Colonic mucosa (tissue), 4 donors: ENCODE measurements at regions not wholly inside any gene's neighbourhood (a gene's known extent, or its start where the extent isn't known, plus 50 kb on each side); places are given as distances from the start of the nearest gene placed in this dataset.

Source experiments
- DNase-seq: peaks from one replicate; pipeline ENCODE4 v3.0.0-alpha.2; 2020
- H3K27ac ChIP-seq: fragments of 200-600 bp; one replicate; pipeline ENCODE4 v1.8.0; 2021
- H3K27me3 ChIP-seq: fragments of 200-600 bp; one replicate; pipeline ENCODE4 v1.8.0; 2021
- H3K36me3 ChIP-seq: fragments of 200-600 bp; one replicate; pipeline ENCODE4 v1.8.0; 2021
- H3K4me1 ChIP-seq: fragments of 200-600 bp; one replicate; pipeline ENCODE4 v1.8.0; 2021; ENCODE audit warnings: mild to moderate bottlenecking
- H3K4me3 ChIP-seq: fragments of 200-600 bp; one replicate; pipeline ENCODE4 v1.8.0; 2021
- H3K9ac ChIP-seq, 2 donors: one replicate each; pipeline ENCODE4 v1.7.0; 2013; ENCODE audit warnings: control low read depth in 2 of 2, low read depth in 2 of 2, low read length in 2 of 2
- H3K9me3 ChIP-seq: fragments of 200-600 bp; one replicate; pipeline ENCODE4 v1.8.0; 2021
- intact Hi-C: fragments of 100-400 bp; cut with DNase I; formaldehyde crosslinking; loops from one replicate; pipeline ENCODE4 v1.14.1; 2022
- TF ChIP-seq, protein P1 (sequence below): fragments of 200-600 bp; IDR thresholded peaks from one replicate; pipeline ENCODE4 v1.8.0; 2022; ENCODE audit warnings: antibody characterized with exemption, mild to moderate bottlenecking
- donor health status: healthy.
- donor health status: DM: no; HTN: no; CAD: no.
- donor health status: DM: no; HTN: no; CAD: no.

GRCh38 chr1:192952646-192953045, 106.5 kb downstream of the UCHL5 start:
- DNase-seq: no peak
- intact Hi-C loops: no loop called here
- H3K4me1 ChIP-seq: no peaks in the 10 kb centered on the region
- no peak overlapping the region for H3K9ac ChIP-seq
- H3K4me3 ChIP-seq: no peak overlapping the region
- no peak overlapping the region for H3K27ac ChIP-seq
- TF ChIP-seq, protein P1, sequence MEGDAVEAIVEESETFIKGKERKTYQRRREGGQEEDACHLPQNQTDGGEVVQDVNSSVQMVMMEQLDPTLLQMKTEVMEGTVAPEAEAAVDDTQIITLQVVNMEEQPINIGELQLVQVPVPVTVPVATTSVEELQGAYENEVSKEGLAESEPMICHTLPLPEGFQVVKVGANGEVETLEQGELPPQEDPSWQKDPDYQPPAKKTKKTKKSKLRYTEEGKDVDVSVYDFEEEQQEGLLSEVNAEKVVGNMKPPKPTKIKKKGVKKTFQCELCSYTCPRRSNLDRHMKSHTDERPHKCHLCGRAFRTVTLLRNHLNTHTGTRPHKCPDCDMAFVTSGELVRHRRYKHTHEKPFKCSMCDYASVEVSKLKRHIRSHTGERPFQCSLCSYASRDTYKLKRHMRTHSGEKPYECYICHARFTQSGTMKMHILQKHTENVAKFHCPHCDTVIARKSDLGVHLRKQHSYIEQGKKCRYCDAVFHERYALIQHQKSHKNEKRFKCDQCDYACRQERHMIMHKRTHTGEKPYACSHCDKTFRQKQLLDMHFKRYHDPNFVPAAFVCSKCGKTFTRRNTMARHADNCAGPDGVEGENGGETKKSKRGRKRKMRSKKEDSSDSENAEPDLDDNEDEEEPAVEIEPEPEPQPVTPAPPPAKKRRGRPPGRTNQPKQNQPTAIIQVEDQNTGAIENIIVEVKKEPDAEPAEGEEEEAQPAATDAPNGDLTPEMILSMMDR: no peak
- H3K27me3 ChIP-seq: no peaks in the 10 kb centered on the region
- H3K36me3 ChIP-seq: no peaks in the 10 kb centered on the region
- no peaks in the 10 kb centered on the region for H3K9me3 ChIP-seq

GRCh38 chr1:192954705-192955265, 104.4 kb downstream of the UCHL5 start:
- DNase-seq: no peak
- Histone ChIP-seq H3K9ac (no peak overlapping the region), H3K9me3 (no peaks in the 10 kb centered on the region), H3K36me3 (no peaks in the 10 kb centered on the region), H3K4me1 (no peaks in the 10 kb centered on the region), H3K27me3 (no peaks in the 10 kb centered on the region), H3K4me3 (no peak overlapping the region), H3K27ac (no peak overlapping the region)
- intact Hi-C loops: no loop called here
- TF ChIP-seq, protein P1: no peak

GRCh38 chr1:192958350-192958749, 100.8 kb downstream of the UCHL5 start:
- Histone ChIP-seq H3K4me3 (no peak overlapping the region), H3K27me3 (no peaks in the 10 kb centered on the region), H3K9ac (no peak overlapping the region), H3K9me3 (no peaks in the 10 kb centered on the region), H3K27ac (no peak overlapping the region), H3K36me3 (no peaks in the 10 kb centered on the region), H3K4me1 (no peaks in the 10 kb centered on the region)
- intact Hi-C loops: no loop called here
- TF ChIP-seq, protein P1: no peak
- DNase-seq: no peak

DNA sequence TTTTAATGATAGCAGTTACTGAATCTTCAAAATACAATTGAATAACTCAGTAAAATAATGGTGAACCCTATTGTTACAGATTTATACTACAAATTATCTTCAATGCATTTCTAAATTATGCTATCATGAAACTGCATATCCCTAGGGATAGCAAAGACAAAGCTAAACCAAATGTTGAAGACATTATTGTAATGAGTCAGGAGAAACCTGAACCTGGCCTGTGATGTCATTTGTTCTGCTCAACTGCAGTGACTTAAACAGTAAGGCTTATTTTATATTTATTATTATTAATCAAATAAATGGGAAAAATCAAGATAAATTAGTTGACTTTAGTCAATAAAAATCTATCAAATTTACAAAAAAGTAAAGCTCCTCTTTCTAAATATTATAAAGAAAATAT, 100.3 kb downstream of the UCHL5 start:
- no peaks in the 10 kb centered on the region for H3K27me3 ChIP-seq
- H3K36me3 ChIP-seq: no peaks in the 10 kb centered on the region
- TF ChIP-seq, protein P1: no peak
- no peak overlapping the region for H3K4me3 ChIP-seq
- no peaks in the 10 kb centered on the region for H3K4me1 ChIP-seq
- no peak overlapping the region for H3K9ac ChIP-seq
- intact Hi-C loops: no loop called here
- no peak for DNase-seq
- H3K27ac ChIP-seq: no peak overlapping the region
- H3K9me3 ChIP-seq: no peaks in the 10 kb centered on the region

- Histone ChIP-seq H3K36me3 (no peaks in the 10 kb centered on the region), H3K27ac (no peak overlapping the region), H3K27me3 (no peaks in the 10 kb centered on the region), H3K9me3 (no peaks in the 10 kb centered on the region), H3K9ac (no peak overlapping the region), H3K4me3 (no peak overlapping the region), H3K4me1 (no peaks in the 10 kb centered on the region)
- no peak for DNase-seq
- TF ChIP-seq, protein P1: no peak
- intact Hi-C loops: no loop called here
Measured at GRCh38 chr1:192959657-192960186, 99.4 kb downstream of the UCHL5 start.
